ENCODE measurements at regions not wholly inside any gene's neighbourhood (a gene's known extent, or its start where the extent isn't known, plus 50 kb on each side); places are given as distances from the start of the nearest gene placed in this dataset.

- H3K4me1 Mint-ChIP-seq: peaks cover 34% of the 10 kb centered on the region
- no peaks in the 10 kb centered on the region for H3K36me3 Mint-ChIP-seq
- no peak for DNase-seq (ENCODE audit: low spot score in 2 of 2, unreplicated experiment in 2 of 2)
- H3K27me3 Mint-ChIP-seq (ENCODE audit: low read depth): peaks cover 73% of the 10 kb centered on the region
- TF ChIP-seq CTCF (IDR thresholded peaks at IDR 0.05; ENCODE audit: unreplicated experiment): no peak
- H3K27ac Mint-ChIP-seq: no peak overlapping the region
- no peaks in the 10 kb centered on the region for H3K9me3 Mint-ChIP-seq
- no peak overlapping the region for H3K4me3 Mint-ChIP-seq
Measured at GRCh38 chr5:2168601-2169429, 286.1 kb upstream of the IRX4 start.

GRCh38 chr5:2167671-2168070, 284.9 kb upstream of the IRX4 start:
- no peak overlapping the region for H3K27ac Mint-ChIP-seq
- H3K27me3 Mint-ChIP-seq (ENCODE audit: low read depth): peaks cover 84% of the 10 kb centered on the region
- H3K4me1 Mint-ChIP-seq: peaks cover 23% of the 10 kb centered on the region
- H3K4me3 Mint-ChIP-seq: no peak overlapping the region
- no peaks in the 10 kb centered on the region for H3K9me3 Mint-ChIP-seq
- no peak for TF ChIP-seq CTCF (IDR thresholded peaks at IDR 0.05; ENCODE audit: unreplicated experiment)
- DNase-seq (ENCODE audit: low spot score in 2 of 2, unreplicated experiment in 2 of 2): no peak
- H3K36me3 Mint-ChIP-seq: no peaks in the 10 kb centered on the region

GRCh38 chr5:2166979-2167377, 284.3 kb upstream of the IRX4 start:
- Mint-ChIP-seq H3K4me3 (no peak overlapping the region), H3K36me3 (no peaks in the 10 kb centered on the region), H3K27ac (no peak overlapping the region), H3K4me1 (peaks cover 26% of the 10 kb centered on the region), H3K9me3 (no peaks in the 10 kb centered on the region), H3K27me3 (ENCODE audit: low read depth) (peaks cover 82% of the 10 kb centered on the region)
- no peak for TF ChIP-seq CTCF (IDR thresholded peaks at IDR 0.05; ENCODE audit: unreplicated experiment)
- DNase-seq (ENCODE audit: low spot score in 2 of 2, unreplicated experiment in 2 of 2): no peak

- no peak for TF ChIP-seq CTCF (IDR thresholded peaks at IDR 0.05; ENCODE audit: unreplicated experiment)
- no peak for DNase-seq (ENCODE audit: low spot score in 2 of 2, unreplicated experiment in 2 of 2)
- Mint-ChIP-seq H3K36me3 (no peaks in the 10 kb centered on the region), H3K27me3 (ENCODE audit: low read depth) (peaks cover 78% of the 10 kb centered on the region), H3K9me3 (no peaks in the 10 kb centered on the region), H3K4me3 (no peak overlapping the region), H3K4me1 (peaks cover 26% of the 10 kb centered on the region), H3K27ac (no peak overlapping the region)
Measured at GRCh38 chr5:2166306-2166978, 283.7 kb upstream of the IRX4 start.

- DNase-seq (ENCODE audit: low spot score in 2 of 2, unreplicated experiment in 2 of 2): no peak
- Mint-ChIP-seq H3K4me1 (peaks cover 23% of the 10 kb centered on the region), H3K27ac (no peak overlapping the region), H3K9me3 (no peaks in the 10 kb centered on the region), H3K4me3 (no peak overlapping the region), H3K36me3 (no peaks in the 10 kb centered on the region), H3K27me3 (ENCODE audit: low read depth) (peaks cover 71% of the 10 kb centered on the region)
- TF ChIP-seq CTCF (IDR thresholded peaks at IDR 0.05; ENCODE audit: unreplicated experiment): no peak
Measured at GRCh38 chr5:2165615-2166305, 283.0 kb upstream of the IRX4 start.
